AG10803 (cell line): ENCODE measurements at regions not wholly inside any gene's neighbourhood (a gene's known extent, or its start where the extent isn't known, plus 50 kb on each side); places are given as distances from the start of the nearest gene placed in this dataset.
A peak's percentile ranks its signal among the peaks of the same experiment; 100 is the strongest.

Experiments used
- DNase-seq: peaks from one replicate; pipeline ENCODE4 v3.0.0; 2010; ENCODE audit warnings: low read depth
- H3K4me3 ChIP-seq: 2 replicates; pipeline ENCODE4 v1.5.1; 2011; ENCODE audit warnings: mild to moderate bottlenecking, low read length, control low read depth
- TF ChIP-seq, protein P1 (sequence below): conservative IDR thresholded peaks from 2 replicates; pipeline ENCODE4 v1.5.1; 2011; ENCODE audit warnings: mild to moderate bottlenecking, low read length, control low read depth, inconsistent platforms

GRCh38 chr17:72268431-72268830 lies 147.6 kb downstream of the SOX9 start:
- DNase-seq: no peak
- TF ChIP-seq, protein P1, sequence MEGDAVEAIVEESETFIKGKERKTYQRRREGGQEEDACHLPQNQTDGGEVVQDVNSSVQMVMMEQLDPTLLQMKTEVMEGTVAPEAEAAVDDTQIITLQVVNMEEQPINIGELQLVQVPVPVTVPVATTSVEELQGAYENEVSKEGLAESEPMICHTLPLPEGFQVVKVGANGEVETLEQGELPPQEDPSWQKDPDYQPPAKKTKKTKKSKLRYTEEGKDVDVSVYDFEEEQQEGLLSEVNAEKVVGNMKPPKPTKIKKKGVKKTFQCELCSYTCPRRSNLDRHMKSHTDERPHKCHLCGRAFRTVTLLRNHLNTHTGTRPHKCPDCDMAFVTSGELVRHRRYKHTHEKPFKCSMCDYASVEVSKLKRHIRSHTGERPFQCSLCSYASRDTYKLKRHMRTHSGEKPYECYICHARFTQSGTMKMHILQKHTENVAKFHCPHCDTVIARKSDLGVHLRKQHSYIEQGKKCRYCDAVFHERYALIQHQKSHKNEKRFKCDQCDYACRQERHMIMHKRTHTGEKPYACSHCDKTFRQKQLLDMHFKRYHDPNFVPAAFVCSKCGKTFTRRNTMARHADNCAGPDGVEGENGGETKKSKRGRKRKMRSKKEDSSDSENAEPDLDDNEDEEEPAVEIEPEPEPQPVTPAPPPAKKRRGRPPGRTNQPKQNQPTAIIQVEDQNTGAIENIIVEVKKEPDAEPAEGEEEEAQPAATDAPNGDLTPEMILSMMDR: no peak
- H3K4me3 ChIP-seq: no peak overlapping the region

- DNase-seq: peak; percentile 3
- TF ChIP-seq, protein P1: no peak
- no peak overlapping the region for H3K4me3 ChIP-seq
These were observed 149.6 kb downstream of the SOX9 start for GRCh38 chr17:72270273-72270924.

DNA sequence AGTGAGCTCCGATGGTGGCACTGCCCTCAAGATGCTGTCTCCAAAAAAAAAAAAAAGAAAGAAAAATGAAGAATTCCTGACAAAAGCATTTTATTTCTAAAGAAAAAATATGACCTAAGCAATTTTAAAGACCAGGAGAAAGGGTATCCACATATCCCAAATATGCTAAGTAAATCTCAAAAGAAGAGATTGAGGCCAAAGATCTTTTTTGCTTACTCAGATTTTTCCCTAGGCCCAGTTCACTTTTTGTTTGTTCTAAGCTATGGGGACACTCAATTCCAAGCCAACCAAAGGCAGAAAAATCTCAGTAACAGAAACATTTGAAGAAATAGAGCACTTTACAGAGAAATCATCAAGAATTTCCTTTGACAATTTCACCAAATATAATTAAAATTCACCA lies 150.8 kb downstream of the SOX9 start:
- no peak for DNase-seq
- TF ChIP-seq, protein P1: no peak
- no peak overlapping the region for H3K4me3 ChIP-seq

DNA sequence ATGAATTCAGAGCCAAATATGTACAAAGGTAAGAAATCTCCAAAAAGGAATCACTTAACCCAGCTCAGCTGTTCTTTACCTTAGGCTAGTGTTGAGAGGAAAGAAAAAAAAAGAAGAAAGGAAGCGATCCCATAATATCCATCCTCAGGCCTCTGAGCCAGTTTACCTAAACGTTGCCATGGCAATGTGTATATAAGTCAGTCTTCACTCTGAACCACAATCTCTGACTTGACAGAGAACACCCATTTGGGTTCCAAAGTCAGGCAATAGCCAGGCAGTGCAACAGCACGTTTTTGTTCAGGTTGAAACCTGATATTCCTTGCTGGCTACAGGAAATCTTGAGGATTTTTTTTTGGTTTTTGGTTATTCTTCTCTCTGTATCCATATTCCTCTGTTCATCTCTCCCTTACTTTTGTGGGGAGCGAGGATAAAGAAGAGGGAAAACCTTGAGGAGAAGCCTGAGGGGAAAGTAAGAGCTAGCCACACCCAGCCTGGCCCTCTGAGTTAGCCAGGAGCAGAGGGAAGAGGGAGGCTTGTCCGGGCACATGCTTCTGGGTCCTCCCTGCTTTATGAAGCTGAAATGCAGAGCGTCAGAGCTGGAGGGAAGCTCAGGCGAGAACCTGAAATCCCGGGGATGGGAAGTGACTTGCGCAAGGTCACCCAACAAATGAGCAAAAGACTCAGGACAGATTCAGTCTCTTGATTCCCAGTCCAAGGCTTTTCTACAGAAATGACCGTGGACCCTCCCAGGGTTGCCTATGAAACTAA lies 152.7 kb downstream of the SOX9 start:
- no peak overlapping the region for H3K4me3 ChIP-seq
- no peak for DNase-seq
- TF ChIP-seq, protein P1: no peak

- TF ChIP-seq, protein P1: no peak
- H3K4me3 ChIP-seq: no peak overlapping the region
- no peak for DNase-seq
These were observed 153.8 kb downstream of the SOX9 start for GRCh38 chr17:72274614-72275013.

DNA sequence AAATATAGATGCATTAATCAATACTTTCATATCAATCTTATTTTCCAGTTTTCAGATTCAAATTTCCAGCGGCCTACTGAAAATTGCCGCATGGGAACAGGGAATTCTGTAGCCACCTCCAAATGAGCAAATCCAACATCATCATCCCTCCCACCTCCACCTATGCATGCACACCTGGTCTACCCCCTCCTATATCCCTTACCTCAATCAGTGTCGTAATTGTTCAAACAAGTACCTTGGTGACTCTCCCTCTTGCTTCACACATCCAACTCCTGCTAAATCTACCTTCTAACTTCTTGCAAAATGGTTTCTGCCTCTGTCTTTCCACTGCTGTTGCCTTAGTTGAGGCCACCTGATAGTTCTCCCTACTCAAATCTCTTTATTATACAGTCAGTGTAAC lies 160.1 kb downstream of the SOX9 start:
- TF ChIP-seq, protein P1: no peak

More for the DNA sequence above, 160.1 kb downstream of the SOX9 start:
- no peak for DNase-seq
- no peak overlapping the region for H3K4me3 ChIP-seq
